RWPE2 (cell line): ENCODE measurements at regions not wholly inside any gene's neighbourhood (a gene's known extent, or its start where the extent isn't known, plus 50 kb on each side); places are given as distances from the start of the nearest gene placed in this dataset.
"Not testable (repeated sequence)": the region's sequence is repeated elsewhere in the genome, so short reads cannot be mapped to it uniquely, and the experiment has no call there.

Source experiments
- ATAC-seq: fragments of 200-7000 bp; cut with Tn5 transposase; 3 replicates; pipeline ENCODE4 v1.9.1; 2021; ENCODE audit warnings: low read depth
- DNase-seq: peaks from one replicate; pipeline ENCODE4 v3.0.0-alpha.2; 2020; ENCODE audit warnings: low spot score
- H3K27ac ChIP-seq: fragments of 450-650 bp; 2 replicates; pipeline ENCODE4 v1.5.1; 2017; ENCODE audit warnings: mild to moderate bottlenecking; ENCODE audit not compliant: poor library complexity, severe bottlenecking
- H3K27me3 ChIP-seq: fragments of 250-450 bp; sonication (Bioruptor Pico); 2 replicates; pipeline ENCODE4 v1.5.1; 2021; ENCODE audit warnings: mild to moderate bottlenecking, moderate library complexity; ENCODE audit not compliant: insufficient read depth, poor library complexity, severe bottlenecking
- H3K36me3 ChIP-seq: fragments of 250-450 bp; sonication (Bioruptor Pico); 2 replicates; pipeline ENCODE4 v1.5.1; 2020; ENCODE audit warnings: low read depth, mild to moderate bottlenecking, moderate library complexity
- H3K4me1 ChIP-seq: fragments of 250-450 bp; sonication (Bioruptor Pico); 2 replicates; pipeline ENCODE4 v1.5.1; 2021; ENCODE audit warnings: mild to moderate bottlenecking, moderate library complexity; ENCODE audit not compliant: insufficient read depth, poor library complexity, severe bottlenecking
- H3K4me3 ChIP-seq: fragments of 250-450 bp; sonication (Bioruptor Pico); 2 replicates; pipeline ENCODE4 v1.5.1; 2021; ENCODE audit warnings: mild to moderate bottlenecking, moderate library complexity; ENCODE audit not compliant: severe bottlenecking
- H3K9me3 ChIP-seq: fragments of 250-450 bp; sonication (Bioruptor Pico); 2 replicates; pipeline ENCODE4 v1.5.1; 2021; ENCODE audit warnings: mild to moderate bottlenecking, moderate library complexity; ENCODE audit not compliant: severe bottlenecking
- CTCF ChIP-seq: fragments of 450-650 bp; IDR thresholded peaks from one replicate; pipeline ENCODE4 v1.5.1; 2017; ENCODE audit warnings: mild to moderate bottlenecking, moderate library complexity; ENCODE audit not compliant: poor library complexity, severe bottlenecking

- TF ChIP-seq CTCF, result no peak
- Histone ChIP-seq H3K36me3 (no peaks in the 10 kb centered on the region), H3K4me1 (peaks cover 3% of the 10 kb centered on the region), H3K9me3 (no peaks in the 10 kb centered on the region), H3K4me3 (no peak overlapping the region), H3K27me3 (no peaks in the 10 kb centered on the region), H3K27ac (no peak overlapping the region)
- ATAC-seq (no peak), DNase-seq (no peak)
Observed at GRCh38 chr5:56670916-56671315, 144.4 kb upstream of the MAP3K1 start.

GRCh38 chr5:56669534-56670483, 145.5 kb upstream of the MAP3K1 start:
- Histone ChIP-seq H3K4me1 (peaks cover 5% of the 10 kb centered on the region), H3K4me3 (no peak overlapping the region), H3K36me3 (no peaks in the 10 kb centered on the region), H3K27me3 (no peaks in the 10 kb centered on the region), H3K27ac (no peak overlapping the region), H3K9me3 (no peaks in the 10 kb centered on the region)
- no peak for TF ChIP-seq CTCF
- ATAC-seq, result no peak
- no peak for DNase-seq

DNA sequence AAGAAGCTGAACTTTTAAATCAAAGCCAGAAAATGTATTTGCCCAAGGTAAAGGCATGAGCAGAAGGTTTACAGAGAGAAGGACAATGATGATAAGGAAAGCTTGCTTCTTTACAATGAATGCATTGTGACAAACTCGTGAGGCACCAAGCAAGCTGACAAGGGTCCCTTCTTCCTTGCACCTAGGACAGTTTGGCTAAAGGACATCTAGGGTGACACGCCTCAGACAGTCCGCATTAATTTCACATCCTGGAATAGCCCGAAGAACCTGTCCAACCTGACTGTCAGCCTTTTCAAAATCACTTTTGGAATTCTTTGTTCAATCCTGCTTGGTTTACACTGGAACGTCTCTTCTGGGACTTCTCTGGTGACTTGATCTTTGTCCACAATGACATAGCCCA, 146.4 kb upstream of the MAP3K1 start:
- Histone ChIP-seq H3K9me3 (no peaks in the 10 kb centered on the region), H3K27ac (no peak overlapping the region), H3K27me3 (no peaks in the 10 kb centered on the region), H3K4me3 (no peak overlapping the region), H3K4me1 (peaks cover 5% of the 10 kb centered on the region), H3K36me3 (no peaks in the 10 kb centered on the region)
- DNase-seq (no peak), ATAC-seq (no peak)
- no peak for TF ChIP-seq CTCF

- no peak overlapping the region for H3K4me3 ChIP-seq
- H3K27me3 ChIP-seq, result no peaks in the 10 kb centered on the region
- H3K27ac ChIP-seq, result no peak overlapping the region
- DNase-seq (no peak), ATAC-seq (no peak)
- H3K36me3 ChIP-seq, result no peaks in the 10 kb centered on the region
- no peak for TF ChIP-seq CTCF
- H3K4me1 ChIP-seq, result peaks cover 5% of the 10 kb centered on the region
- H3K9me3 ChIP-seq, result no peaks in the 10 kb centered on the region
Observed at GRCh38 chr5:56667692-56668091, 147.7 kb upstream of the MAP3K1 start.

GRCh38 chr5:56666901-56667300, 148.4 kb upstream of the MAP3K1 start:
- Histone ChIP-seq H3K4me3 (no peak overlapping the region), H3K4me1 (peaks cover 5% of the 10 kb centered on the region), H3K36me3 (no peaks in the 10 kb centered on the region), H3K9me3 (no peaks in the 10 kb centered on the region), H3K27me3 (no peaks in the 10 kb centered on the region), H3K27ac (no peak overlapping the region)
- DNase-seq, result no peak
- TF ChIP-seq CTCF, result no peak
- no peak for ATAC-seq

DNA sequence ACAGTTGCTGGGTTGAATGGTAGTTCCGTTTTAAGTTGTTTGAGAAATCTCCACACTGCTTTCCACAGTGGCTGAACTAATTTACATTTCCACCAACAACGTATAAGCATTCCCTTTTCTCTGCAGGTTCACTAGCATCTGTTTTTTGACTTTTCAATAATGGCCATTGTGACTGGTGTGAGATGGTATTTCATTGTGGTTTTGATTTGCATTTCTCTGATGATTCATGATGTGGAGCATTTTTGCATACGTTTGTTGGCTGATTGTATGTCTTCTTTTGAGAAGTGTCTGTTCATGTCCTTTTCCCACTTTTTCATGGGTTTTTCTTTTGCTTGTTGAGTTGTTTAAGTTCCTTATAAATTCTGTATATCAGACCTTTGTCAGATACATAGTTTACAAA, 150.2 kb upstream of the MAP3K1 start:
- H3K36me3 ChIP-seq, DNase-seq, H3K4me1 ChIP-seq, H3K9me3 ChIP-seq, H3K4me3 ChIP-seq, H3K27ac ChIP-seq, H3K27me3 ChIP-seq: not testable (repeated sequence)
- peak; percentile 74 for ATAC-seq
